Peyer's patch (tissue), 4 donors: ENCODE measurements at regions not wholly inside any gene's neighbourhood (a gene's known extent, or its start where the extent isn't known, plus 50 kb on each side); places are given as distances from the start of the nearest gene placed in this dataset.

Experiments used
- POLR2A ChIP-seq, 2 donors: fragments of 450-650 bp; IDR thresholded peaks; one replicate each; pipeline ENCODE4 v1.5.1; 2017; ENCODE audit warnings: antibody characterized with exemption in 2 of 2, mild to moderate bottlenecking in 2 of 2, moderate library complexity in 2 of 2
- TF ChIP-seq, protein P1 (sequence below), 6 experiments: fragments of 450-650 bp in 4 of 6; fragments of 200-600 bp in 2 of 6; sonication (generic) in 1 of 6; IDR thresholded peaks; one replicate each; pipeline ENCODE4 v1.5.1; 2017 to 2019; ENCODE audit warnings: antibody characterized with exemption in 6 of 6, mild to moderate bottlenecking in 3 of 6, moderate library complexity in 1 of 6

DNA sequence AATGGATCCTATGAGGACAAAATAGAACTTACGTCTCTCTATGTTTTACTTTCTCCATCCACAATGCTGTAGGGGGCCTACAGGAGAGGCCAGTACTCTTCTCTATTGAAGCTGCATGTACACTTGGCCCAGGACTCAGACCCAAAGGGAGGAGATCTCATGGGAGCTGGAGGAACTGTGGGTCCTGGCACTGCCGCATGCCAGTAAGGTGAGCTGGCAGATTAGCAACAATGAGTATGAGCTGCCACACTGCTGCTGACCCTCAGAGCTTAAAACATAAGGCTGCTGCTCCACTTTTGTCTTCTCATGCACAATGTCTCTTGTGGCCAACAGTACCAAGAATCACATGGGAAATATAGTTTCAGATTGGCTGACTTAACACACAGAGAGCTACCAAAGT is 57.8 kb upstream of the TBC1D5 start:
- TF ChIP-seq, protein P1, sequence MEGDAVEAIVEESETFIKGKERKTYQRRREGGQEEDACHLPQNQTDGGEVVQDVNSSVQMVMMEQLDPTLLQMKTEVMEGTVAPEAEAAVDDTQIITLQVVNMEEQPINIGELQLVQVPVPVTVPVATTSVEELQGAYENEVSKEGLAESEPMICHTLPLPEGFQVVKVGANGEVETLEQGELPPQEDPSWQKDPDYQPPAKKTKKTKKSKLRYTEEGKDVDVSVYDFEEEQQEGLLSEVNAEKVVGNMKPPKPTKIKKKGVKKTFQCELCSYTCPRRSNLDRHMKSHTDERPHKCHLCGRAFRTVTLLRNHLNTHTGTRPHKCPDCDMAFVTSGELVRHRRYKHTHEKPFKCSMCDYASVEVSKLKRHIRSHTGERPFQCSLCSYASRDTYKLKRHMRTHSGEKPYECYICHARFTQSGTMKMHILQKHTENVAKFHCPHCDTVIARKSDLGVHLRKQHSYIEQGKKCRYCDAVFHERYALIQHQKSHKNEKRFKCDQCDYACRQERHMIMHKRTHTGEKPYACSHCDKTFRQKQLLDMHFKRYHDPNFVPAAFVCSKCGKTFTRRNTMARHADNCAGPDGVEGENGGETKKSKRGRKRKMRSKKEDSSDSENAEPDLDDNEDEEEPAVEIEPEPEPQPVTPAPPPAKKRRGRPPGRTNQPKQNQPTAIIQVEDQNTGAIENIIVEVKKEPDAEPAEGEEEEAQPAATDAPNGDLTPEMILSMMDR (IDR thresholded peaks at IDR 0.05): no peak
- no peak for TF ChIP-seq POLR2A (IDR thresholded peaks at IDR 0.05)
